H9 (cell line): ENCODE measurements at regions not wholly inside any gene's neighbourhood (a gene's known extent, or its start where the extent isn't known, plus 50 kb on each side); places are given as distances from the start of the nearest gene placed in this dataset.

ENCODE experiments used
- DNase-seq: peaks from one replicate; pipeline ENCODE4 v3.0.0-alpha.2; 2017
- H2AFZ ChIP-seq: one replicate; pipeline ENCODE4 v1.6.1; 2013; ENCODE audit warnings: mild to moderate bottlenecking, low read length, control low read depth, moderate library complexity
- H2AK5ac ChIP-seq: 2 replicates; pipeline ENCODE4 v1.6.1; 2013; ENCODE audit warnings: low read length, control low read depth, mixed read lengths; ENCODE audit not compliant: insufficient read length
- H2BK120ac ChIP-seq: one replicate; pipeline ENCODE4 v1.6.1; 2013; ENCODE audit warnings: low read depth, mild to moderate bottlenecking, low read length, control low read depth, inconsistent platforms; ENCODE audit not compliant: poor library complexity, severe bottlenecking
- H2BK12ac ChIP-seq: 2 replicates; pipeline ENCODE4 v1.6.1; 2013; ENCODE audit warnings: low read length, control low read depth, mixed read lengths, low read depth; ENCODE audit not compliant: insufficient read length
- H2BK15ac ChIP-seq: 2 replicates; pipeline ENCODE4 v1.6.1; 2013; ENCODE audit warnings: low read depth, low read length, control low read depth
- H2BK20ac ChIP-seq: one replicate; pipeline ENCODE4 v1.6.1; 2013; ENCODE audit warnings: low read depth, mild to moderate bottlenecking, low read length, control low read depth, inconsistent platforms; ENCODE audit not compliant: poor library complexity, severe bottlenecking
- H2BK5ac ChIP-seq: 2 replicates; pipeline ENCODE4 v1.6.1; 2013; ENCODE audit warnings: low read length, control low read depth, mixed read lengths; ENCODE audit not compliant: insufficient read length
- H3K14ac ChIP-seq: 2 replicates; pipeline ENCODE4 v1.6.1; 2013; ENCODE audit warnings: low read length, control low read depth; ENCODE audit not compliant: insufficient read depth
- H3K18ac ChIP-seq: 2 replicates; pipeline ENCODE4 v1.6.1; 2013; ENCODE audit warnings: low read depth, mild to moderate bottlenecking, mixed read lengths, low read length, control low read depth; ENCODE audit not compliant: insufficient read length
- H3K23ac ChIP-seq: 2 replicates; pipeline ENCODE4 v1.6.1; 2013; ENCODE audit warnings: low read length, control low read depth, mixed read lengths, low read depth; ENCODE audit not compliant: insufficient read length
- H3K23me2 ChIP-seq: 2 replicates; pipeline ENCODE4 v1.6.1; 2013; ENCODE audit warnings: low read depth, mild to moderate bottlenecking, mixed read lengths, low read length, control low read depth; ENCODE audit not compliant: insufficient read length, poor library complexity, severe bottlenecking
- H3K27ac ChIP-seq: 2 replicates; pipeline ENCODE4 v1.5.1; 2013; ENCODE audit warnings: low read length, control low read depth, mixed read lengths, low read depth; ENCODE audit not compliant: insufficient read length
- H3K27me3 ChIP-seq: 2 replicates; pipeline ENCODE4 v1.6.1; 2013; ENCODE audit warnings: low read length, control low read depth, inconsistent platforms; ENCODE audit not compliant: insufficient read depth
- H3K4ac ChIP-seq: 2 replicates; pipeline ENCODE4 v1.6.1; 2013; ENCODE audit warnings: low read depth, mild to moderate bottlenecking, control low read depth, inconsistent platforms, low read length, moderate library complexity
- H3K4me1 ChIP-seq: 2 replicates; pipeline ENCODE4 v1.6.1; 2013; ENCODE audit warnings: low read length, control low read depth, inconsistent platforms; ENCODE audit not compliant: insufficient read depth
- H3K4me2 ChIP-seq: 2 replicates; pipeline ENCODE4 v1.6.1; 2013; ENCODE audit warnings: low read length, control low read depth, mixed read lengths; ENCODE audit not compliant: insufficient read length, insufficient read depth
- H3K56ac ChIP-seq: 2 replicates; pipeline ENCODE4 v1.6.1; 2013; ENCODE audit warnings: low read depth, mild to moderate bottlenecking, mixed read lengths, low read length, control low read depth; ENCODE audit not compliant: insufficient read length
- H3K79me1 ChIP-seq: 2 replicates; pipeline ENCODE4 v1.6.1; 2013; ENCODE audit warnings: low read depth, mild to moderate bottlenecking, moderate library complexity, low read length, control low read depth, inconsistent platforms; ENCODE audit not compliant: insufficient read depth, poor library complexity, severe bottlenecking
- H3K79me2 ChIP-seq: 2 replicates; pipeline ENCODE4 v1.6.1; 2013; ENCODE audit warnings: low read length, control low read depth, inconsistent platforms; ENCODE audit not compliant: insufficient read depth
- H3K9ac ChIP-seq: 2 replicates; pipeline ENCODE4 v1.6.1; 2013; ENCODE audit warnings: low read length, control low read depth, mixed read lengths; ENCODE audit not compliant: insufficient read length; ENCODE audit errors: extremely low read depth
- H3K9me3 ChIP-seq: one replicate; pipeline ENCODE4 v1.6.1; 2013; ENCODE audit warnings: low read depth, low read length, inconsistent platforms; ENCODE audit not compliant: control insufficient read depth
- H3T11ph ChIP-seq: one replicate; pipeline ENCODE4 v1.6.1; 2013; ENCODE audit warnings: mild to moderate bottlenecking, low read length, control low read depth, inconsistent platforms
- H4K20me1 ChIP-seq: one replicate; pipeline ENCODE4 v1.6.1; 2013; ENCODE audit not compliant: control insufficient read depth, insufficient read length, insufficient read depth
- H4K5ac ChIP-seq: 2 replicates; pipeline ENCODE4 v1.6.1; 2013; ENCODE audit warnings: low read depth, mild to moderate bottlenecking, mixed read lengths, low read length, control low read depth; ENCODE audit not compliant: insufficient read length
- H4K8ac ChIP-seq: replicated peaks from 2 replicates; pipeline ENCODE4 v1.6.1; 2013; ENCODE audit warnings: low read length, control low read depth, mixed read lengths, low read depth; ENCODE audit not compliant: insufficient read length
- H4K91ac ChIP-seq: 2 replicates; pipeline ENCODE4 v1.6.1; 2013; ENCODE audit warnings: low read depth, mild to moderate bottlenecking, moderate library complexity, mixed read lengths, low read length, control low read depth; ENCODE audit not compliant: insufficient read length
- H3K27ac Mint-ChIP-seq, 3 experiments: 2 replicates in 2 of 3; 3 replicates in 1 of 3; pipeline ENCODE4 v1.8.0; 2020 to 2021; ENCODE audit warnings: mixed read lengths in 3 of 3, mild to moderate bottlenecking in 1 of 3, moderate library complexity in 1 of 3
- H3K27me3 Mint-ChIP-seq: 2 replicates; pipeline ENCODE4 v1.8.0; 2021; ENCODE audit warnings: low read depth, mild to moderate bottlenecking, moderate library complexity, mixed read lengths
- H3K36me3 Mint-ChIP-seq, 3 experiments: 2 replicates in 2 of 3; 3 replicates in 1 of 3; pipeline ENCODE4 v1.8.0; 2020 to 2021; ENCODE audit warnings: low read depth in 3 of 3, mixed read lengths in 3 of 3; ENCODE audit not compliant: insufficient read depth in 1 of 3
- H3K4me1 Mint-ChIP-seq, 2 experiments: 2 replicates each; pipeline ENCODE4 v1.8.0; 2020; ENCODE audit warnings: mixed read lengths in 2 of 2
- H3K4me3 Mint-ChIP-seq, 2 experiments: 2 replicates in 1 of 2; 3 replicates in 1 of 2; pipeline ENCODE4 v1.8.0; 2020 to 2021; ENCODE audit warnings: mild to moderate bottlenecking in 2 of 2, mixed read lengths in 2 of 2, moderate library complexity in 1 of 2
- H3K9me3 Mint-ChIP-seq, 2 experiments: 2 replicates in 1 of 2; 3 replicates in 1 of 2; pipeline ENCODE4 v1.8.0; 2020; ENCODE audit warnings: mild to moderate bottlenecking in 2 of 2, mixed read lengths in 2 of 2, moderate library complexity in 1 of 2
- CTCF ChIP-seq: fragments of 200-600 bp; sonication (generic); conservative IDR thresholded peaks from 3 replicates; pipeline ENCODE4 v1.8.0; 2021; ENCODE audit warnings: antibody characterized with exemption, mild to moderate bottlenecking
- WGBS: extraction: QIAGEN DNeasy Blood & Tissue Kit; methylation state at CpG from one replicate; pipeline ENCODE4 v1.1.7; 2013; ENCODE audit warnings: missing lambda C conversion rate, low lambda C conversion rate, mixed read lengths; ENCODE audit not compliant: insufficient read length; ENCODE audit errors: extremely low coverage; 5-methylcytosine and 5-hydroxymethylcytosine counted together

DNA sequence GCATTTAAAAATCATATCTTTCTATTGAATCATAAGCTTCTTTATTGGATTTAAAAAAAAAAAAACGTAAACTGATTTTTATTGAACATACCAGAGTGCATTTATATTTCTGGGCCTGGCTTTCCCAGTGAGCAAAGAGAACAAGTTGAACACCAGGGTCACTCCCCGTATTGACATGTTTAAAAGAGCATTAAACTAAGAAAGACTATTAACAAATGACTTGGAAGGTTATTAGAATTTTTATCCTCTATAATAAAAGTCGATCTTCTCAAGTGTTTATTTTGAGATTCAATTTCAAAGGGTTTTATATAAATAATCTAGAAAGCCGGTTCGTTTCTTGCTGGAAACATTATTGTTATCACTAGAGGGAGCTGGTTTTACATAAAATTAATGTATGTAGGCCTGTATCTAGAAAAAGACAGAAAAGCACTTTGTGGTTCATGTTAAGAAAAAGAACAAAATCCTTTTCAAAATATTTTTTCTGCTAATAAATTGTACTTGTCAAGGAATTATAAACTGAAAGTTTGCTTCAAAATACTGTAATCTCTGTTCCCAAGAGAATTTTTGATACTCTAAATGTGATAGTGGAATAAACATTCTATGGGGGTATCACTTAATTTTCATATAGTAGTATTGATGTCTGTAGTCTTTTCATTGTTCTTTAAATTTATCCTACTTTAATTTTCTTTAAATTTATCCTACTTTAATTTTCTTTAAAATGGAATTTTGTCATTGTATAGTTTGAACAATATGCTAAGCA is 321.8 kb upstream of the MME start:
- H3K9me3 ChIP-seq, result no peaks in the 10 kb centered on the region
- H3K18ac ChIP-seq, result no peak overlapping the region
- no peak overlapping the region for H3T11ph ChIP-seq
- H2BK120ac ChIP-seq, result no peak overlapping the region
- H3K27ac ChIP-seq, result no peak overlapping the region
- peak; percentile 46; the same call in 2 of the 3 replicates for TF ChIP-seq CTCF
- H2BK15ac ChIP-seq, result no peak overlapping the region
- no peak overlapping the region for H3K14ac ChIP-seq
- no peak overlapping the region for H3K4ac ChIP-seq
- no peak overlapping the region for H3K4me2 ChIP-seq
- no peak overlapping the region for H3K23ac ChIP-seq
- H4K5ac ChIP-seq, result no peak overlapping the region
- no peak overlapping the region for H2AFZ ChIP-seq
- no peak overlapping the region for H2BK20ac ChIP-seq
- Mint-ChIP-seq H3K27ac (no peak overlapping the region), H3K4me3 (no peak overlapping the region), H3K36me3 (no peaks in the 10 kb centered on the region), H3K9me3 (no peaks in the 10 kb centered on the region; a peak in 1 of 5 replicates), H3K27me3 (no peaks in the 10 kb centered on the region), H3K4me1 (no peaks in the 10 kb centered on the region)
- no peak overlapping the region for H4K8ac ChIP-seq
- no peaks in the 10 kb centered on the region for H3K79me2 ChIP-seq
- no peak for DNase-seq
- no peak overlapping the region for H4K91ac ChIP-seq
- H3K9ac ChIP-seq, result no peak overlapping the region
- no peaks in the 10 kb centered on the region for H3K4me1 ChIP-seq
- no CpG with 5 or more reads among the region's 5 CpGs for WGBS
- no peaks in the 10 kb centered on the region for H4K20me1 ChIP-seq
- no peaks in the 10 kb centered on the region for H3K79me1 ChIP-seq
- no peak overlapping the region for H2AK5ac ChIP-seq
- no peak overlapping the region for H2BK12ac ChIP-seq
- H3K27me3 ChIP-seq, result no peaks in the 10 kb centered on the region
- no peaks in the 10 kb centered on the region for H3K23me2 ChIP-seq
- no peak overlapping the region for H3K56ac ChIP-seq
- H2BK5ac ChIP-seq, result no peak overlapping the region
